Progenitor cell of endocrine pancreas (in vitro differentiated cells): ENCODE measurements at regions not wholly inside any gene's neighbourhood (a gene's known extent, or its start where the extent isn't known, plus 50 kb on each side); places are given as distances from the start of the nearest gene placed in this dataset.

Experiments used
- DNase-seq: peaks from one replicate; pipeline ENCODE4 v3.0.0; 2021; ENCODE audit warnings: low spot score; ENCODE audit not compliant: unreplicated experiment
- H3K27ac Mint-ChIP-seq: 2 replicates; pipeline ENCODE4 v1.8.0; 2021; ENCODE audit warnings: mild to moderate bottlenecking, moderate library complexity, mixed read lengths
- H3K27me3 Mint-ChIP-seq: 2 replicates; pipeline ENCODE4 v1.8.0; 2021; ENCODE audit warnings: mixed read lengths
- H3K36me3 Mint-ChIP-seq: 2 replicates; pipeline ENCODE4 v1.8.0; 2022; ENCODE audit warnings: mixed read lengths; ENCODE audit not compliant: insufficient read depth
- H3K4me1 Mint-ChIP-seq: 2 replicates; pipeline ENCODE4 v1.8.0; 2021; ENCODE audit warnings: low read depth, mixed read lengths
- H3K4me3 Mint-ChIP-seq: 2 replicates; pipeline ENCODE4 v1.8.0; 2021; ENCODE audit warnings: low read depth, mild to moderate bottlenecking, moderate library complexity, mixed read lengths
- H3K9me3 Mint-ChIP-seq: 2 replicates; pipeline ENCODE4 v1.8.0; 2021; ENCODE audit warnings: low read depth, mixed read lengths
- CTCF ChIP-seq: fragments of 200-600 bp; sonication (generic); IDR thresholded peaks from one replicate; pipeline ENCODE4 v1.5.0; 2021; ENCODE audit warnings: antibody characterized with exemption, mild to moderate bottlenecking; ENCODE audit not compliant: unreplicated experiment

- Mint-ChIP-seq H3K9me3 (no peaks in the 10 kb centered on the region), H3K27ac (no peak overlapping the region), H3K4me3 (no peak overlapping the region), H3K4me1 (no peaks in the 10 kb centered on the region), H3K27me3 (peaks cover 3% of the 10 kb centered on the region), H3K36me3 (no peaks in the 10 kb centered on the region)
- DNase-seq: no peak
- TF ChIP-seq CTCF: no peak
Observed at GRCh38 chr2:217669831-217670230, 333.0 kb downstream of the TNS1 start.

GRCh38 chr2:217667512-217667911 lies 335.3 kb downstream of the TNS1 start:
- no peaks in the 10 kb centered on the region for H3K36me3 Mint-ChIP-seq
- H3K4me3 Mint-ChIP-seq: no peak overlapping the region
- no peaks in the 10 kb centered on the region for H3K4me1 Mint-ChIP-seq
- H3K9me3 Mint-ChIP-seq: no peaks in the 10 kb centered on the region
- peaks cover 10% of the 10 kb centered on the region for H3K27me3 Mint-ChIP-seq
- no peak overlapping the region for H3K27ac Mint-ChIP-seq
- TF ChIP-seq CTCF: no peak
- DNase-seq: no peak

GRCh38 chr2:217667035-217667434 lies 335.8 kb downstream of the TNS1 start:
- no peaks in the 10 kb centered on the region for H3K9me3 Mint-ChIP-seq
- no peak overlapping the region for H3K4me3 Mint-ChIP-seq
- DNase-seq: no peak
- no peaks in the 10 kb centered on the region for H3K4me1 Mint-ChIP-seq
- no peaks in the 10 kb centered on the region for H3K36me3 Mint-ChIP-seq
- no peak overlapping the region for H3K27ac Mint-ChIP-seq
- TF ChIP-seq CTCF: no peak
- H3K27me3 Mint-ChIP-seq: peaks cover 10% of the 10 kb centered on the region

- Mint-ChIP-seq H3K27me3 (peaks cover 10% of the 10 kb centered on the region), H3K4me3 (no peak overlapping the region), H3K27ac (no peak overlapping the region), H3K4me1 (no peaks in the 10 kb centered on the region), H3K36me3 (no peaks in the 10 kb centered on the region), H3K9me3 (no peaks in the 10 kb centered on the region)
- DNase-seq: no peak
- no peak for TF ChIP-seq CTCF
Observed at GRCh38 chr2:217666338-217666737, 336.5 kb downstream of the TNS1 start.

- no peak for TF ChIP-seq CTCF
- Mint-ChIP-seq H3K4me1 (no peaks in the 10 kb centered on the region), H3K27ac (no peak overlapping the region), H3K36me3 (no peaks in the 10 kb centered on the region), H3K9me3 (no peaks in the 10 kb centered on the region), H3K4me3 (no peak overlapping the region), H3K27me3 (peaks cover 10% of the 10 kb centered on the region)
- DNase-seq: no peak
Observed at GRCh38 chr2:217664761-217665160, 338.0 kb downstream of the TNS1 start.
